Endodermal cell (in vitro differentiated cells): ENCODE measurements at regions not wholly inside any gene's neighbourhood (a gene's known extent, or its start where the extent isn't known, plus 50 kb on each side); places are given as distances from the start of the nearest gene placed in this dataset.

Source experiments
- DNase-seq: peaks from one replicate; pipeline ENCODE4 v3.0.0-alpha.2; 2017
- H3K27ac ChIP-seq: 2 replicates; pipeline ENCODE4 v1.5.1; 2013; ENCODE audit warnings: mild to moderate bottlenecking, low read depth, low read length, moderate library complexity
- H3K27me3 ChIP-seq: 2 replicates; pipeline ENCODE4 v1.6.1; 2013; ENCODE audit warnings: mild to moderate bottlenecking, low read length, moderate library complexity; ENCODE audit not compliant: insufficient read depth, control insufficient read depth, poor library complexity, severe bottlenecking
- H3K36me3 ChIP-seq: 2 replicates; pipeline ENCODE4 v1.7.0; 2013; ENCODE audit warnings: mild to moderate bottlenecking, low read length, moderate library complexity; ENCODE audit not compliant: control insufficient read depth, insufficient read depth
- H3K4me1 ChIP-seq: one replicate; pipeline ENCODE4 v1.7.0; 2013; ENCODE audit warnings: low read length; ENCODE audit not compliant: control insufficient read depth, insufficient read depth
- H3K4me3 ChIP-seq: 2 replicates; pipeline ENCODE4 v1.5.1; 2013; ENCODE audit warnings: mild to moderate bottlenecking, low read length, moderate library complexity
- H3K9ac ChIP-seq: 2 replicates; pipeline ENCODE4 v1.6.1; 2013; ENCODE audit warnings: mild to moderate bottlenecking, low read length, moderate library complexity; ENCODE audit not compliant: poor library complexity, severe bottlenecking; ENCODE audit errors: extremely low read depth
- H3K9me3 ChIP-seq: 2 replicates; pipeline ENCODE4 v1.6.1; 2013; ENCODE audit warnings: mild to moderate bottlenecking, low read length, moderate library complexity; ENCODE audit not compliant: control insufficient read depth
- H3K27ac Mint-ChIP-seq: 2 replicates; pipeline ENCODE4 v1.8.0; 2020; ENCODE audit warnings: mixed read lengths
- H3K27me3 Mint-ChIP-seq: 2 replicates; pipeline ENCODE4 v1.8.0; 2021; ENCODE audit warnings: mild to moderate bottlenecking, mixed read lengths; ENCODE audit not compliant: insufficient read depth
- H3K36me3 Mint-ChIP-seq: 2 replicates; pipeline ENCODE4 v1.8.0; 2020; ENCODE audit warnings: low read depth, mixed read lengths
- H3K4me1 Mint-ChIP-seq: 2 replicates; pipeline ENCODE4 v1.8.0; 2020; ENCODE audit warnings: mixed read lengths
- H3K4me3 Mint-ChIP-seq: 2 replicates; pipeline ENCODE4 v1.8.0; 2020; ENCODE audit warnings: mild to moderate bottlenecking, moderate library complexity, mixed read lengths
- H3K9me3 Mint-ChIP-seq: 2 replicates; pipeline ENCODE4 v1.8.0; 2020; ENCODE audit warnings: mild to moderate bottlenecking, mixed read lengths
- CTCF ChIP-seq: fragments of 200-600 bp; sonication (generic); conservative IDR thresholded peaks from 2 replicates; pipeline ENCODE4 v1.5.0; 2021; ENCODE audit warnings: antibody characterized with exemption, mild to moderate bottlenecking
- WGBS, 2 experiments: methylation state at CpG; one replicate each; pipeline versions ENCODE4 v1.1.5 to v1.1.7; 2013; ENCODE audit warnings: missing lambda C conversion rate in 2 of 2, mixed read lengths in 1 of 2; ENCODE audit not compliant: insufficient coverage in 1 of 2, insufficient read length in 1 of 2; 5-methylcytosine and 5-hydroxymethylcytosine counted together

- DNase-seq = no peak
- Histone ChIP-seq H3K36me3 (no peaks in the 10 kb centered on the region), H3K27me3 (no peaks in the 10 kb centered on the region), H3K27ac (no peak overlapping the region), H3K9ac (no peak overlapping the region), H3K9me3 (peaks cover 18% of the 10 kb centered on the region), H3K4me1 (no peaks in the 10 kb centered on the region), H3K4me3 (no peak overlapping the region)
- Mint-ChIP-seq H3K9me3 (peaks cover 19% of the 10 kb centered on the region), H3K36me3 (no peaks in the 10 kb centered on the region), H3K4me3 (no peak overlapping the region), H3K4me1 (peaks cover 21% of the 10 kb centered on the region), H3K27ac (no peak overlapping the region), H3K27me3 (peaks cover 11% of the 10 kb centered on the region)
- no peak for TF ChIP-seq CTCF
- WGBS, 2 experiments = 90 to 95% methylated on average over 4 to 5 of the region's 5 CpGs
These were observed 91.7 kb upstream of the RFLNA start for GRCh38 chr12:124203176-124203575.

GRCh38 chr12:124205405-124205804, 89.5 kb upstream of the RFLNA start:
- Mint-ChIP-seq H3K4me1 (peaks cover 18% of the 10 kb centered on the region), H3K36me3 (no peaks in the 10 kb centered on the region), H3K4me3 (no peak overlapping the region), H3K27ac (no peak overlapping the region), H3K9me3 (peaks cover 19% of the 10 kb centered on the region), H3K27me3 (peaks cover 12% of the 10 kb centered on the region)
- Histone ChIP-seq H3K27ac (no peak overlapping the region), H3K4me3 (no peak overlapping the region), H3K4me1 (no peaks in the 10 kb centered on the region), H3K9me3 (peaks cover 18% of the 10 kb centered on the region), H3K9ac (no peak overlapping the region), H3K36me3 (no peaks in the 10 kb centered on the region), H3K27me3 (no peaks in the 10 kb centered on the region)
- DNase-seq = no peak
- WGBS, 2 experiments = 83 to 90% methylated on average over 1 to 2 of the region's 2 CpGs
- TF ChIP-seq CTCF = no peak

- Histone ChIP-seq H3K36me3 (no peaks in the 10 kb centered on the region), H3K9me3 (peaks cover 15% of the 10 kb centered on the region), H3K4me1 (no peaks in the 10 kb centered on the region), H3K27ac (no peak overlapping the region), H3K4me3 (no peak overlapping the region), H3K27me3 (no peaks in the 10 kb centered on the region), H3K9ac (no peak overlapping the region)
- no peak overlapping the region for H3K4me3 Mint-ChIP-seq
- H3K27me3 Mint-ChIP-seq = peaks cover 12% of the 10 kb centered on the region
- 80 to 100% methylated on average over 1 of the region's 1 CpG for WGBS, 2 experiments
- no peak overlapping the region for H3K27ac Mint-ChIP-seq
- peaks cover 18% of the 10 kb centered on the region for H3K9me3 Mint-ChIP-seq
- H3K36me3 Mint-ChIP-seq = no peaks in the 10 kb centered on the region
- no peak for DNase-seq
- H3K4me1 Mint-ChIP-seq = peaks cover 18% of the 10 kb centered on the region
- TF ChIP-seq CTCF = no peak
These were observed 87.8 kb upstream of the RFLNA start for GRCh38 chr12:124207049-124207448.
